Natural killer cell (primary cell): ENCODE measurements at regions not wholly inside any gene's neighbourhood (a gene's known extent, or its start where the extent isn't known, plus 50 kb on each side); places are given as distances from the start of the nearest gene placed in this dataset.

Source experiments
- ATAC-seq, 3 donors: fragments of 150-1000 bp in 2 of 3; fragments of 200-7000 bp in 1 of 3; cut with Tn5 transposase; 1 replicate in 1 of 3; 2 replicates in 2 of 3; pipeline ENCODE4 v1.10.0; 2021; ENCODE audit warnings: mild to moderate bottlenecking in 2 of 3, moderate library complexity in 2 of 3
- DNase-seq, 2 donors: peaks; one replicate each; pipeline versions ENCODE4 v3.0.0 to v3.0.0-alpha.2; 2013 to 2021; ENCODE audit warnings: mixed read lengths in 1 of 2
- H3K27ac ChIP-seq: one replicate; pipeline ENCODE4 v1.5.1; 2013; ENCODE audit warnings: mild to moderate bottlenecking, low read length
- H3K27me3 ChIP-seq: one replicate; pipeline ENCODE4 v1.6.1; 2013; ENCODE audit warnings: low read length; ENCODE audit not compliant: control insufficient read depth, insufficient read depth
- H3K36me3 ChIP-seq: one replicate; pipeline ENCODE4 v1.6.1; 2013; ENCODE audit warnings: low read length; ENCODE audit not compliant: control insufficient read depth, insufficient read depth
- H3K4me1 ChIP-seq: one replicate; pipeline ENCODE4 v1.6.1; 2013; ENCODE audit warnings: low read length; ENCODE audit not compliant: control insufficient read depth, insufficient read depth
- H3K4me3 ChIP-seq: one replicate; pipeline ENCODE4 v1.5.1; 2013; ENCODE audit warnings: low read length
- H3K9me3 ChIP-seq: one replicate; pipeline ENCODE4 v1.6.1; 2013; ENCODE audit warnings: low read length; ENCODE audit not compliant: control insufficient read depth, insufficient read depth
- H3K27ac Mint-ChIP-seq, 2 donors: one replicate each; pipeline ENCODE4 v1.8.0; 2022; ENCODE audit warnings: mild to moderate bottlenecking in 2 of 2, mixed read lengths in 2 of 2, moderate library complexity in 1 of 2
- H3K27me3 Mint-ChIP-seq, 2 donors: one replicate each; pipeline ENCODE4 v1.8.0; 2022; ENCODE audit warnings: low read depth in 2 of 2, mixed read lengths in 2 of 2
- H3K36me3 Mint-ChIP-seq: one replicate; pipeline ENCODE4 v1.8.0; 2022; ENCODE audit warnings: mixed read lengths
- H3K4me1 Mint-ChIP-seq, 2 donors: one replicate each; pipeline ENCODE4 v1.8.0; 2022; ENCODE audit warnings: mixed read lengths in 2 of 2
- H3K4me3 Mint-ChIP-seq: one replicate; pipeline ENCODE4 v1.8.0; 2022; ENCODE audit warnings: mild to moderate bottlenecking, moderate library complexity, mixed read lengths
- H3K9me3 Mint-ChIP-seq, 2 donors: one replicate each; pipeline ENCODE4 v1.8.0; 2022; ENCODE audit warnings: mixed read lengths in 2 of 2
- CTCF ChIP-seq: fragments of 200-600 bp; IDR thresholded peaks from one replicate; pipeline ENCODE4 v1.8.0; 2022; ENCODE audit warnings: antibody characterized with exemption
- WGBS: methylation state at CpG from one replicate; pipeline ENCODE4 v1.1.7; 2013; ENCODE audit warnings: missing lambda C conversion rate; ENCODE audit not compliant: insufficient coverage; 5-methylcytosine and 5-hydroxymethylcytosine counted together
- intact Hi-C: fragments of 100-400 bp; cut with micrococcal nuclease; formaldehyde crosslinking; loops from one replicate; pipeline ENCODE4 v1.14.2; 2022

- 98% methylated on average over 2 of the region's 2 CpGs for WGBS
- no peak for DNase-seq
- H3K4me1 ChIP-seq: no peaks in the 10 kb centered on the region
- H3K4me3 ChIP-seq: no peak overlapping the region
- H3K36me3 ChIP-seq: no peaks in the 10 kb centered on the region
- no peak for ATAC-seq
- Mint-ChIP-seq H3K27ac (no peak overlapping the region), H3K4me3 (no peak overlapping the region), H3K36me3 (no peaks in the 10 kb centered on the region), H3K27me3 (peaks cover 0 to 3% of the 10 kb centered on the region in 2 donors), H3K9me3 (peaks cover 0 to 2% of the 10 kb centered on the region in 2 donors), H3K4me1 (no peaks in the 10 kb centered on the region)
- no peaks in the 10 kb centered on the region for H3K27me3 ChIP-seq
- TF ChIP-seq CTCF: no peak
- intact Hi-C loops: no loop called here
- no peaks in the 10 kb centered on the region for H3K9me3 ChIP-seq
- no peak overlapping the region for H3K27ac ChIP-seq
Observed at GRCh38 chr11:127587511-127587910, 586.9 kb upstream of the KIRREL3 start.

- no peak overlapping the region for H3K27ac Mint-ChIP-seq
- peaks cover 0 to 2% of the 10 kb centered on the region in 2 donors for H3K9me3 Mint-ChIP-seq
- no peak overlapping the region for H3K4me3 Mint-ChIP-seq
- TF ChIP-seq CTCF: no peak
- DNase-seq (no peak), ATAC-seq (no peak)
- no peaks in the 10 kb centered on the region for H3K36me3 ChIP-seq
- no peak overlapping the region for H3K27ac ChIP-seq
- H3K4me3 ChIP-seq: no peak overlapping the region
- H3K4me1 ChIP-seq: no peaks in the 10 kb centered on the region
- intact Hi-C loops: no loop called here
- H3K27me3 Mint-ChIP-seq: no peaks in the 10 kb centered on the region
- no peaks in the 10 kb centered on the region for H3K4me1 Mint-ChIP-seq
- H3K9me3 ChIP-seq: no peaks in the 10 kb centered on the region
- no peaks in the 10 kb centered on the region for H3K36me3 Mint-ChIP-seq
- no peaks in the 10 kb centered on the region for H3K27me3 ChIP-seq
- WGBS: 89% methylated on average over 7 of the region's 7 CpGs
Observed at GRCh38 chr11:127576210-127576609, 575.6 kb upstream of the KIRREL3 start.

GRCh38 chr11:127574478-127574877, 573.9 kb upstream of the KIRREL3 start:
- DNase-seq (no peak), ATAC-seq (no peak)
- no peaks in the 10 kb centered on the region for H3K36me3 Mint-ChIP-seq
- no peaks in the 10 kb centered on the region for H3K27me3 Mint-ChIP-seq
- no peak overlapping the region for H3K4me3 ChIP-seq
- H3K27ac Mint-ChIP-seq: no peak overlapping the region
- peaks cover 0 to 2% of the 10 kb centered on the region in 2 donors for H3K9me3 Mint-ChIP-seq
- intact Hi-C loops: no loop called here
- H3K4me1 ChIP-seq: no peaks in the 10 kb centered on the region
- no peaks in the 10 kb centered on the region for H3K4me1 Mint-ChIP-seq
- no peak overlapping the region for H3K4me3 Mint-ChIP-seq
- H3K9me3 ChIP-seq: no peaks in the 10 kb centered on the region
- no peak overlapping the region for H3K27ac ChIP-seq
- no peak for TF ChIP-seq CTCF
- no peaks in the 10 kb centered on the region for H3K36me3 ChIP-seq
- no peaks in the 10 kb centered on the region for H3K27me3 ChIP-seq
- 89% methylated on average over 5 of the region's 5 CpGs for WGBS

GRCh38 chr11:127568891-127569290, 568.3 kb upstream of the KIRREL3 start:
- no peaks in the 10 kb centered on the region for H3K27me3 ChIP-seq
- Mint-ChIP-seq H3K27me3 (no peaks in the 10 kb centered on the region), H3K36me3 (no peaks in the 10 kb centered on the region), H3K9me3 (peaks cover 0 to 2% of the 10 kb centered on the region in 2 donors), H3K27ac (no peak overlapping the region), H3K4me3 (no peak overlapping the region), H3K4me1 (no peaks in the 10 kb centered on the region)
- ATAC-seq (no peak), DNase-seq (no peak)
- no peak overlapping the region for H3K4me3 ChIP-seq
- TF ChIP-seq CTCF: no peak
- no peaks in the 10 kb centered on the region for H3K9me3 ChIP-seq
- no peak overlapping the region for H3K27ac ChIP-seq
- 75% methylated on average over 1 of the region's 3 CpGs for WGBS
- no peaks in the 10 kb centered on the region for H3K36me3 ChIP-seq
- H3K4me1 ChIP-seq: no peaks in the 10 kb centered on the region
- intact Hi-C loops: no loop called here
